ENCODE measurements at regions not wholly inside any gene's neighbourhood (a gene's known extent, or its start where the extent isn't known, plus 50 kb on each side); places are given as distances from the start of the nearest gene placed in this dataset.

- no peak for TF ChIP-seq CTCF (IDR thresholded peaks at IDR 0.05)
- TF ChIP-seq EP300 (IDR thresholded peaks at IDR 0.05), result no peak
Measured at GRCh38 chr14:82431031-82431430, 897.4 kb upstream of the SEL1L start.
